Kasumi-1 (cell line): ENCODE measurements at regions not wholly inside any gene's neighbourhood (a gene's known extent, or its start where the extent isn't known, plus 50 kb on each side); places are given as distances from the start of the nearest gene placed in this dataset.

Experiments used
- DNase-seq, 2 experiments: peaks; one replicate each; lab custom pipeline; 2025; lab: John Stamatoyannopoulos, UW

- no peak for DNase-seq
These were observed 370.1 kb downstream of the ADRA2A start for GRCh38 chr10:111446966-111447365.

GRCh38 chr10:111452153-111452552 lies 375.3 kb downstream of the ADRA2A start:
- DNase-seq: no peak

- DNase-seq: no peak
These were observed 379.1 kb downstream of the ADRA2A start for GRCh38 chr10:111455776-111456426.

- DNase-seq: no peak
These were observed 381.4 kb downstream of the ADRA2A start for GRCh38 chr10:111458256-111458655.

GRCh38 chr10:111459967-111460366 lies 383.1 kb downstream of the ADRA2A start:
- no peak for DNase-seq

- DNase-seq: no peak
These were observed 395.6 kb downstream of the ADRA2A start for GRCh38 chr10:111472445-111472844.

- no peak for DNase-seq
These were observed 396.5 kb downstream of the ADRA2A start for GRCh38 chr10:111473361-111473760.

- DNase-seq: no peak
These were observed 398.0 kb downstream of the ADRA2A start for GRCh38 chr10:111474786-111475185.

- DNase-seq: no peak
These were observed 398.9 kb downstream of the ADRA2A start for GRCh38 chr10:111475720-111476119.

GRCh38 chr10:111478651-111479050 lies 401.8 kb downstream of the ADRA2A start:
- no peak for DNase-seq

- no peak for DNase-seq
These were observed 403.1 kb downstream of the ADRA2A start for GRCh38 chr10:111479966-111480365.

GRCh38 chr10:111481261-111481826 lies 404.5 kb downstream of the ADRA2A start:
- DNase-seq: no peak

- DNase-seq: no peak
These were observed 405.0 kb downstream of the ADRA2A start for GRCh38 chr10:111481866-111482265.

GRCh38 chr10:111482621-111483216 lies 405.9 kb downstream of the ADRA2A start:
- DNase-seq: no peak

GRCh38 chr10:111485767-111486166 lies 408.9 kb downstream of the ADRA2A start:
- DNase-seq: no peak

GRCh38 chr10:111486346-111486745 lies 409.5 kb downstream of the ADRA2A start:
- DNase-seq: no peak

- no peak for DNase-seq
These were observed 411.8 kb downstream of the ADRA2A start for GRCh38 chr10:111488668-111489067.

- no peak for DNase-seq
These were observed 414.3 kb downstream of the ADRA2A start for GRCh38 chr10:111491154-111491553.

GRCh38 chr10:111493024-111493625 lies 416.3 kb downstream of the ADRA2A start:
- no peak for DNase-seq

- DNase-seq: no peak
These were observed 421.7 kb downstream of the ADRA2A start for GRCh38 chr10:111498560-111498959.

GRCh38 chr10:111504376-111504775 lies 427.5 kb downstream of the ADRA2A start:
- no peak for DNase-seq

- no peak for DNase-seq
These were observed 429.6 kb downstream of the ADRA2A start for GRCh38 chr10:111506266-111507034.
